D721Med (cell line): ENCODE measurements at regions not wholly inside any gene's neighbourhood (a gene's known extent, or its start where the extent isn't known, plus 50 kb on each side); places are given as distances from the start of the nearest gene placed in this dataset.

Experiments
- DNase-seq: peaks from one replicate; pipeline ENCODE4 v3.0.0; 2011; ENCODE audit warnings: low spot score; ENCODE audit not compliant: insufficient read length
- FAIRE-seq: peaks from 2 replicates; lab custom pipeline; 2011; peaks lifted over from hg19 to GRCh38; lab: Jason Lieb, UNC
- CTCF ChIP-seq: IDR thresholded peaks from 2 replicates; pipeline ENCODE4 v1.5.1; 2012; ENCODE audit warnings: mild to moderate bottlenecking, control low read depth; ENCODE audit not compliant: insufficient read depth; ENCODE audit errors: missing control alignments

GRCh38 chr4:30959781-30960485 is 239.8 kb downstream of the PCDH7 start:
- DNase-seq = no peak
- TF ChIP-seq CTCF = no peak
- no peak for FAIRE-seq

GRCh38 chr4:30962939-30963338 is 242.8 kb downstream of the PCDH7 start:
- TF ChIP-seq CTCF = no peak
- DNase-seq (no peak), FAIRE-seq (no peak)

GRCh38 chr4:30968926-30969325 is 248.8 kb downstream of the PCDH7 start:
- FAIRE-seq = no peak

GRCh38 chr4:30972542-30972941 is 252.4 kb downstream of the PCDH7 start:
- no peak for FAIRE-seq
- DNase-seq = no peak
- TF ChIP-seq CTCF = no peak

More at GRCh38 chr4:30968926-30969325, 248.8 kb downstream of the PCDH7 start:
- no peak for DNase-seq
- TF ChIP-seq CTCF = no peak

- no peak for TF ChIP-seq CTCF
- FAIRE-seq = no peak
- DNase-seq = no peak
These were observed 253.8 kb downstream of the PCDH7 start for GRCh38 chr4:30973993-30974392.

GRCh38 chr4:30979402-30979801 is 259.2 kb downstream of the PCDH7 start:
- FAIRE-seq (no peak), DNase-seq (no peak)
- TF ChIP-seq CTCF = no peak

GRCh38 chr4:30989508-30989907 is 269.3 kb downstream of the PCDH7 start:
- DNase-seq (no peak), FAIRE-seq (no peak)
- TF ChIP-seq CTCF = no peak
